ENCODE measurements at regions not wholly inside any gene's neighbourhood (a gene's known extent, or its start where the extent isn't known, plus 50 kb on each side); places are given as distances from the start of the nearest gene placed in this dataset.

DNA sequence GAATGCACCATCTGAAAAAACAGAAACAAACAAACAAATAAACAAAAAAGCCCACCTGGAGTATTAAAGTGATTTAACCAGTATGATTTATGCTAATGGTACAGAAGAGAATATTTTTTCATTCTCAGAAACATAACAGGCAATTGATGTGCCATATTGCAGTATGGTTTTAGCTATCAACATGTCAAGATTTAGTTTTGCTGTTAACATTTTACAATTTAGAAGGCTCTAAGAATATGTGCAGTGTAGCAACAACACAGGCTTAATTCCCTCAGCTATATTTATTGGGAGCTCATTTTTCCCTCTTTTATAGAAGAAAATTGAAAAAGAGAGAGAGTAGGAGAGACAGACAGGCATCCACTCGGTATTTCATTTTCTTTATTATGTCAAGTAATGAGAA is 1022.7 kb upstream of the CITED2 start:
- TF ChIP-seq, protein P1, sequence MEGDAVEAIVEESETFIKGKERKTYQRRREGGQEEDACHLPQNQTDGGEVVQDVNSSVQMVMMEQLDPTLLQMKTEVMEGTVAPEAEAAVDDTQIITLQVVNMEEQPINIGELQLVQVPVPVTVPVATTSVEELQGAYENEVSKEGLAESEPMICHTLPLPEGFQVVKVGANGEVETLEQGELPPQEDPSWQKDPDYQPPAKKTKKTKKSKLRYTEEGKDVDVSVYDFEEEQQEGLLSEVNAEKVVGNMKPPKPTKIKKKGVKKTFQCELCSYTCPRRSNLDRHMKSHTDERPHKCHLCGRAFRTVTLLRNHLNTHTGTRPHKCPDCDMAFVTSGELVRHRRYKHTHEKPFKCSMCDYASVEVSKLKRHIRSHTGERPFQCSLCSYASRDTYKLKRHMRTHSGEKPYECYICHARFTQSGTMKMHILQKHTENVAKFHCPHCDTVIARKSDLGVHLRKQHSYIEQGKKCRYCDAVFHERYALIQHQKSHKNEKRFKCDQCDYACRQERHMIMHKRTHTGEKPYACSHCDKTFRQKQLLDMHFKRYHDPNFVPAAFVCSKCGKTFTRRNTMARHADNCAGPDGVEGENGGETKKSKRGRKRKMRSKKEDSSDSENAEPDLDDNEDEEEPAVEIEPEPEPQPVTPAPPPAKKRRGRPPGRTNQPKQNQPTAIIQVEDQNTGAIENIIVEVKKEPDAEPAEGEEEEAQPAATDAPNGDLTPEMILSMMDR (IDR thresholded peaks at IDR 0.05), result no peak
- TF ChIP-seq POLR2A (IDR thresholded peaks at IDR 0.05), result no peak
